Mesodermal cell (in vitro differentiated cells): ENCODE measurements at regions not wholly inside any gene's neighbourhood (a gene's known extent, or its start where the extent isn't known, plus 50 kb on each side); places are given as distances from the start of the nearest gene placed in this dataset.

Source experiments
- H3K27ac ChIP-seq: 2 replicates; pipeline ENCODE4 v1.7.0; 2013; ENCODE audit warnings: mild to moderate bottlenecking, low read depth, low read length, moderate library complexity; ENCODE audit not compliant: severe bottlenecking
- H3K36me3 ChIP-seq: 2 replicates; pipeline ENCODE4 v1.7.1; 2013; ENCODE audit warnings: mild to moderate bottlenecking, low read length, moderate library complexity; ENCODE audit not compliant: control insufficient read depth, insufficient read depth
- H3K4me1 ChIP-seq: one replicate; pipeline ENCODE4 v1.7.1; 2013; ENCODE audit warnings: mild to moderate bottlenecking, low read length; ENCODE audit not compliant: insufficient read depth, control insufficient read depth, poor library complexity, severe bottlenecking
- H3K4me3 ChIP-seq: 2 replicates; pipeline ENCODE4 v1.7.0; 2013; ENCODE audit warnings: low read length, control low read depth, mild to moderate bottlenecking; ENCODE audit not compliant: insufficient read depth, poor library complexity, severe bottlenecking; ENCODE audit errors: extremely low read depth
- H3K9me3 ChIP-seq: 2 replicates; pipeline ENCODE4 v1.7.1; 2013; ENCODE audit warnings: mild to moderate bottlenecking, low read length, moderate library complexity; ENCODE audit not compliant: control insufficient read depth
- WGBS, 2 experiments: methylation state at CpG; one replicate each; pipeline ENCODE4 v1.1.5; 2013; ENCODE audit warnings: missing lambda C conversion rate in 2 of 2; ENCODE audit not compliant: insufficient coverage in 2 of 2; 5-methylcytosine and 5-hydroxymethylcytosine counted together

- no peak overlapping the region for H3K4me3 ChIP-seq
- no peak overlapping the region for H3K27ac ChIP-seq
- H3K36me3 ChIP-seq, result no peaks in the 10 kb centered on the region
- H3K9me3 ChIP-seq, result no peaks in the 10 kb centered on the region
- H3K4me1 ChIP-seq, result no peaks in the 10 kb centered on the region
- no CpG with 5 or more reads among the region's 1 CpG for WGBS, 2 experiments
Measured at GRCh38 chr4:115852767-115853091, 739.3 kb upstream of the NDST4 start.

- whole genome bisulfite sequencing, 2 experiments, result 47 to 56% methylated on average over 4 to 5 of the region's 6 CpGs
- Histone ChIP-seq H3K9me3 (no peaks in the 10 kb centered on the region), H3K27ac (no peak overlapping the region), H3K4me1 (no peaks in the 10 kb centered on the region), H3K36me3 (no peaks in the 10 kb centered on the region), H3K4me3 (no peak overlapping the region)
Measured at GRCh38 chr4:115851918-115852766, 738.7 kb upstream of the NDST4 start.

- Histone ChIP-seq H3K4me1 (no peaks in the 10 kb centered on the region), H3K4me3 (no peak overlapping the region), H3K36me3 (no peaks in the 10 kb centered on the region), H3K9me3 (no peaks in the 10 kb centered on the region), H3K27ac (no peak overlapping the region)
- WGBS, 2 experiments, result 89% methylated on average over 3 to 5 of the region's 5 CpGs
Measured at GRCh38 chr4:115850799-115851509, 737.5 kb upstream of the NDST4 start.

GRCh38 chr4:115844180-115844579, 730.8 kb upstream of the NDST4 start:
- Histone ChIP-seq H3K36me3 (no peaks in the 10 kb centered on the region), H3K4me3 (no peak overlapping the region), H3K27ac (no peak overlapping the region), H3K9me3 (no peaks in the 10 kb centered on the region), H3K4me1 (no peaks in the 10 kb centered on the region)
- WGBS, 2 experiments, result 89 to 91% methylated on average over 1 of the region's 2 CpGs

- Histone ChIP-seq H3K27ac (no peak overlapping the region), H3K4me3 (no peak overlapping the region), H3K4me1 (no peaks in the 10 kb centered on the region)
Measured at GRCh38 chr4:115841871-115842270, 728.5 kb upstream of the NDST4 start.

GRCh38 chr4:115834441-115834840, 721.0 kb upstream of the NDST4 start:
- WGBS, 2 experiments, result 80 to 86% methylated on average over 1 of the region's 3 CpGs
- Histone ChIP-seq H3K27ac (no peak overlapping the region), H3K4me3 (no peak overlapping the region), H3K9me3 (no peaks in the 10 kb centered on the region), H3K36me3 (no peaks in the 10 kb centered on the region), H3K4me1 (no peaks in the 10 kb centered on the region)

More at GRCh38 chr4:115841871-115842270, 728.5 kb upstream of the NDST4 start:
- H3K9me3 ChIP-seq, result no peaks in the 10 kb centered on the region
- H3K36me3 ChIP-seq, result no peaks in the 10 kb centered on the region

- Histone ChIP-seq H3K9me3 (no peaks in the 10 kb centered on the region), H3K4me1 (no peaks in the 10 kb centered on the region), H3K4me3 (no peak overlapping the region), H3K27ac (no peak overlapping the region), H3K36me3 (no peaks in the 10 kb centered on the region)
- no CpG with 5 or more reads among the region's 1 CpG for WGBS, 2 experiments
Measured at GRCh38 chr4:115824630-115825029, 711.2 kb upstream of the NDST4 start.

- no peaks in the 10 kb centered on the region for H3K36me3 ChIP-seq
- H3K27ac ChIP-seq, result no peak overlapping the region
- H3K9me3 ChIP-seq, result no peaks in the 10 kb centered on the region
- no peak overlapping the region for H3K4me3 ChIP-seq
- no peaks in the 10 kb centered on the region for H3K4me1 ChIP-seq
Measured at GRCh38 chr4:115803825-115804224, 690.4 kb upstream of the NDST4 start.

- no CpG with 5 or more reads among the region's 2 CpGs for WGBS, 2 experiments
- no peaks in the 10 kb centered on the region for H3K36me3 ChIP-seq
- no peaks in the 10 kb centered on the region for H3K9me3 ChIP-seq
- H3K4me3 ChIP-seq, result no peak overlapping the region
- H3K4me1 ChIP-seq, result no peaks in the 10 kb centered on the region
- H3K27ac ChIP-seq, result no peak overlapping the region
Measured at GRCh38 chr4:115790812-115791211, 677.4 kb upstream of the NDST4 start.

GRCh38 chr4:115781528-115782146, 668.2 kb upstream of the NDST4 start:
- H3K4me3 ChIP-seq, result no peak overlapping the region
- H3K36me3 ChIP-seq, result no peaks in the 10 kb centered on the region
- no peaks in the 10 kb centered on the region for H3K4me1 ChIP-seq
- no peaks in the 10 kb centered on the region for H3K9me3 ChIP-seq
- no peak overlapping the region for H3K27ac ChIP-seq
- 89 to 99% methylated on average over 7 to 9 of the region's 10 CpGs for whole genome bisulfite sequencing, 2 experiments

GRCh38 chr4:115780835-115781234, 667.4 kb upstream of the NDST4 start:
- no peak overlapping the region for H3K27ac ChIP-seq
- H3K4me1 ChIP-seq, result no peaks in the 10 kb centered on the region
- no peaks in the 10 kb centered on the region for H3K9me3 ChIP-seq
- H3K4me3 ChIP-seq, result no peak overlapping the region
- H3K36me3 ChIP-seq, result no peaks in the 10 kb centered on the region
